Medulla oblongata (tissue), 1 donor: ENCODE measurements at regions not wholly inside any gene's neighbourhood (a gene's known extent, or its start where the extent isn't known, plus 50 kb on each side); places are given as distances from the start of the nearest gene placed in this dataset.

Source experiments
- DNase-seq: peaks from one replicate; pipeline ENCODE4 v3.0.0-alpha.2; 2015; ENCODE audit errors: extremely low spot score

GRCh38 chr2:219769090-219769910 is 141.9 kb downstream of the SLC4A3 start:
- no peak for DNase-seq

GRCh38 chr2:219772103-219772635 is 144.7 kb downstream of the SLC4A3 start:
- DNase-seq = no peak

- DNase-seq = no peak
Observed at GRCh38 chr2:219772697-219773096, 145.3 kb downstream of the SLC4A3 start.

DNA sequence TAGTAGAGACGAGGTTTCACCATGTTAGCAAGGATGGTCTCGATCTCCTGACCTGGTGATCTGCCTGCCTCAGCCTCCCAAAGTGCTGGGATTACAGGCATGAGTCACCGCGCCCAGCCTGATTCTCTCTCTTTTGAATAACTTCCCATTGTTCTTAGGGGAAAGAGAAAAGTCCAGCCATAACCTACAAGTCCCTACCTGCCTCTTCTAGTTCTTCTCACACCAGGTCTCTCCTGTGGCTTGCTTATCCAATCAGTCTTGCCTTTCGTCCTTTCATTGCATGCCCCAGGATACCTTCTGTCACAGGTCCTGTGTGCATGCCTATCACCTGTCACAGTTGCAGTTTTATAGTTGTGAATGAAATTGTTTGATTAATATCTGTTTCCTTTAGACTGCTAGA is 148.1 kb downstream of the SLC4A3 start:
- no peak for DNase-seq

- DNase-seq = no peak
Observed at GRCh38 chr2:219777388-219777787, 150.0 kb downstream of the SLC4A3 start.

DNA sequence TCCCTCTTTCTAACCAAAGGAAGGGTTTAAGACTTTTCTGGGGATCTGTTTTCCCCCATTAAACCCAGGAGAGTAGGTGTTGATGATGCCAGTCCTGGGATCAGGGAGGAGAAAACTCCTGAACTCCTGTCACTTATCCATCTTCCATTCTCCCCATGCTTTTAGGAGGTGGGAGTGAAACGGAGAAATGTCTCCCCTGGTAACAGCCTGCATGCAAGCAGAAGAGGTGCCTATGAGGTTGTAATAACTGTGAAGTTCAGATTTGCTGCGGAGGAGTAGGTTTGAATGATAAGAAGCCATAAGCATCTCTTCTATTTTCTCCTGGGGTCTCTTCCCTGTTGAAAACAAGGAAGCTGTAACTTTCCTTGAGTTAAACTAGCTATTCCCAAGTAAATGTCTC is 150.8 kb downstream of the SLC4A3 start:
- DNase-seq = no peak

DNA sequence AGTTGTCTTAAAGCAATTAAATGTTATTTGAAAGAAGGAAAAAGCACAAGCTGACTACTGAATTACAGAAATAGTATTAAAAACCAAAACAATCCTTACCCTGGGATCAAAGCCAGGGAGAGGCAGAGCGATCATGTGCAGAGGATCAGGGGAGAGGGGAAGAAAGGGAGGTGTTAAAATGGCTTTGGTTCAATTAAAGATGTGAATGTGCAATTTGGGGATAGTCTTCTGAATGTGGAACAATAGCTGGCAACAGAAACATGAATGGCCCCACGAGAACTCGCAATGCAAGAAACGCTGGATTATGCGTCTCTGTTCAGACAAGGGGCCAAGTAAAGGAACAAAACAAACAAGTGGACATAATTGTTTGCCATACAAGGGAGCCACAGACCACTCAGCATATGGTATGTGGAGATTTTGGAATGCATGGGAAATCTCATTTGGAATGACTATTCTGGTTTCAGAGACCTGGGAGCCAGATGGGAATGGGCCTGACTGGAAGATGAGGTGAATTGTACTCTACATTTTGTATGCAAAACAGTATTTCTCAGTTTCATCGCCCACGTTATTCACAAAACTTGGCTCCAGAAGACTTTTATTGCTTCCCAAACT is 155.4 kb downstream of the SLC4A3 start:
- no peak for DNase-seq

GRCh38 chr2:219783359-219783975 is 156.0 kb downstream of the SLC4A3 start:
- DNase-seq = no peak

- DNase-seq = no peak
Observed at GRCh38 chr2:219784178-219784577, 156.7 kb downstream of the SLC4A3 start.

DNA sequence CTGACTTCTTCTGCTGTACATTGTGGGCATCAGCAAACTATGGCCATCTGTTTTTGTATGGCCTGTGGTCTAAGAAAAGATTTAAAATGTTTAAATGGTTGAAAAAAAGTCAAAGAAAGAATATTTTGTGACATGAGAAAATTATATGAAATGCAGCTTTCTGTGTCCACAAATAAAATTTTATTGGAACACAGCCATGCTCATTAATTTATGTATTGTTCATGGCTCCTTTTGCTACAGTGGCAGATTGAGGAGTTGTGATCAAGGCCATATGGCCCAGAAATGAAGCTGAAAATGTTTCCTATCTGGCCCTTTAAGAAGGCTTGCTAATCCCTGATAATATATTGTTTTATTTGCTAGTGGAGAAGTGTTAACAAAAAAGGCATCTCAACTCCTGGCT is 162.0 kb downstream of the SLC4A3 start:
- DNase-seq = no peak

GRCh38 chr2:219792446-219792845 is 165.0 kb downstream of the SLC4A3 start:
- DNase-seq = no peak

GRCh38 chr2:219798430-219798829 is 171.0 kb downstream of the SLC4A3 start:
- no peak for DNase-seq

GRCh38 chr2:219803294-219803693 is 175.9 kb downstream of the SLC4A3 start:
- DNase-seq = no peak

DNA sequence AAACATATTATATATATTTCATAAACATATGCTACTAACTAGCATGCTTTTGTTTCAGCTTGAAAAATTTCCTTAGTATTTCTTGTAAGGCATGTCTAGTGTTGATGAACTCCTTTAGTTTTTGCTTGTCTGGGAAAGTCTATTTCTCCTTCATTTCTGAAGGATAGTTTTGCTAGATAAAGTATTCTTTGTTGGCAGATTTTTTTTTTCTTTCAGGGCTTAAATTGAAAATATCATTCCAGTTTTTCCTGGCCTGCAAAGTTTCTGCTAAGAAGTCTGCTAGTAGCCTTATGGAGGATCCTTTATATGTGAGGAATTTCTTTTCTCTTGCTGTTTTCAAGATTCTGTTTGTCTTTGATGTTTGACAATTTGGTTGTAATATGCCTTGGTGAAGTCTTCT is 183.5 kb downstream of the SLC4A3 start:
- no peak for DNase-seq

DNA sequence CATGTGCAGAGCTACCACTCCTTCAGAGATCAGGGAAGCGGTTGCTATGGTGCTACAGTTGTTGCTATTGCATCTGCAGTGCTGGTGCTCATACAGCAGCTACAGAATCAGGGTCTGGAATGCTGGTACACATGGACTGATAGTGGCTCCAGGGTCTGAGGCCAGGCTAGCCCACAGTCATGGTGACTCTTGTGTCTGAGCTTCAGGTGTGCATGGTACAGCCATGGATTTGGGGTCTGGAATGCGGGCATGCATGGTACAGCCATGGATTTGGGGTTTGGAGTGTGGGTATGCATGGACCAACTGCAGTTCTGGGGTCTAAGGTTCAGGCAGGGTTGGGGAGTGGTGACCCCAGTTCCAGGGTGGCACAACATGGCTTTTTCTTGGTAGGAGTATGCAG is 185.2 kb downstream of the SLC4A3 start:
- no peak for DNase-seq

DNA sequence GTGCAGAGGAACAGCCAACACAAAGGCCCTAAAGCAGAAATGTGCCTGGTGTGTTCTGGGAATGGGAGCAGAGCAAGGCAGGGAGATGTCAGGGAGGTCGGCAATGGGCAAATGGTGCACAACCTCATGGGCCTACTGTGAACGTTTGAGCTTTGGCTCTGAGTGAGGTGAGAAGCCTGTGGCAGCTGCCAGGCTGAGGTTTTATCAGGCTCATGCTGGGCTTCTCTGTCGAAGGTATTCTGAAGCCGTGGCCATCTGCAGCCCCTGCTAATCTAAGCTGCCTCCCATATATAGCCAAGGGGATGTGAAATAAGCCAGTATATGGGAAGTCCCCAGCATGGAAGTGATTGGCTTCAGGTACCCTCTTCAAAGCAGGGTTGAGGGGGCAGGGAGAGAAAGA is 193.3 kb downstream of the SLC4A3 start:
- DNase-seq = no peak

DNA sequence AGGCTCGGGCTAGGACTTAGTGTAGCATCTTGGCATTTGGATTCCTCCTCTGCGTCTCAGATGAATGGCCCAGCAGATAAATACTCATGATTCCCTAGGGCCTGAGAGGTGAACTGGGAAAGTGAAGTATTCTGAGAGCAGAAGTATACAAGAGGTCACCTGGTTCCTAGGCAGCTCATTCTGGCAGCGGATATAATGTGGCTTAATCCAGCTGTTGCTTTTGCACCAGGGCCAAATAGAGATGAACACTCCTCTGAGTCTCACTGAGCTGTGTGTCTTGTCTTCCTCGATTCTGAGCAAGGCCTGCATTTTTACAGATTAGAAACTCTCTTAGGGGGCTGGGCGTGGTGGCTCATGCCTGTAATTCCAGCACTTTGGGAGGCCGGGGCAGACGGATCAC is 196.1 kb downstream of the SLC4A3 start:
- DNase-seq = no peak

GRCh38 chr2:219824996-219825395 is 197.6 kb downstream of the SLC4A3 start:
- no peak for DNase-seq

- no peak for DNase-seq
Observed at GRCh38 chr2:219828127-219828526, 200.7 kb downstream of the SLC4A3 start.

GRCh38 chr2:219829667-219830352 is 202.4 kb downstream of the SLC4A3 start:
- no peak for DNase-seq

DNA sequence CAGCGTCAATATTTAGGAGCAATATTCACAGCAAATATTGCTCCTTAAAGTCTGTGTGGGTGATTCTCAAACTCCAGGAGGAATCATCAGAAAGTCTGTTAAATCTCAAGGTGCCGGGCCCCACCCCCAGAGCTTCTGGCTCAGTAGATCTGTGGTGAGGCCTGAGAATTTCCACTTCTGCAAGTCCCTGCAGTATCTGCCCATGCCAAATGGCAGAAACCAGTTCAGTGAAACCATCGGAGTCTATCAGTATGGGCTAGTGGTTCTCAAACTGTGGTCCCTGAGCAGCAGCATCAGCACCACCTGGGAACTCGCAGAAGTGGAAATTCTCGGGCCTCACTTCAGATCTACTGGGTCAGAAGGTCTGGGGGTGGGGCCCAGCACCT is 202.9 kb downstream of the SLC4A3 start:
- no peak for DNase-seq

GRCh38 chr2:219831957-219832356 is 204.5 kb downstream of the SLC4A3 start:
- no peak for DNase-seq
